Right lobe of liver (tissue), 4 donors: ENCODE measurements at regions not wholly inside any gene's neighbourhood (a gene's known extent, or its start where the extent isn't known, plus 50 kb on each side); places are given as distances from the start of the nearest gene placed in this dataset.

Experiments used
- POLR2A ChIP-seq: fragments of 450-650 bp; IDR thresholded peaks from one replicate; pipeline ENCODE4 v1.6.1; 2017; ENCODE audit warnings: antibody characterized with exemption, mild to moderate bottlenecking
- TF ChIP-seq, protein P1 (sequence below), 4 donors: fragments of 200-600 bp in 3 of 4; fragments of 450-650 bp in 1 of 4; IDR thresholded peaks; one replicate each; pipeline versions ENCODE4 v1.5.1 to v1.8.0; 2016 to 2022; ENCODE audit warnings: antibody characterized with exemption in 4 of 4, mild to moderate bottlenecking in 2 of 4
- donor health status: DM: no; HTN: no; CAD: no.
- donor health status: DM: no; HTN: no; CAD: no.
- donor health status: DM: no; HTN: yes; CAD: no.

DNA sequence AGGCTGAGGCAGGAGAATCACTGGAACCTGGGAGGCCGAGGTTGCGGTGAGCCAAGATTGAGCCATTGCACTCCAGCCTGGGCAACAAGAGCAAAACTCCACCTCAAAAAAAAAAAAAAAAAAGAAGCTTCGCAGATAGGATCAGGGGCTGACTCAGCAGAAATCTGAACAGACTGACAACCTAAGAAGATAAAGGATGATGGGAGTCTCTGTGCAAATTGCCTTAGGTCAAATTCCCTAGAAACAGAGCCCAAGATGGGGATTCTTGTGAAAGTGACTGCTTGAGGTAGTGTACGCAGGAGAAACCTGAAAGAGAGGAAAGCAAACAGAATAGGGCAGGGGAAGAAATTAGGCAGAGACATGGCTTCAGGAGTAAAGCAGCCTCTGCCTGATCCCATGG lies 160.8 kb upstream of the LRIG1 start:
- TF ChIP-seq, protein P1, sequence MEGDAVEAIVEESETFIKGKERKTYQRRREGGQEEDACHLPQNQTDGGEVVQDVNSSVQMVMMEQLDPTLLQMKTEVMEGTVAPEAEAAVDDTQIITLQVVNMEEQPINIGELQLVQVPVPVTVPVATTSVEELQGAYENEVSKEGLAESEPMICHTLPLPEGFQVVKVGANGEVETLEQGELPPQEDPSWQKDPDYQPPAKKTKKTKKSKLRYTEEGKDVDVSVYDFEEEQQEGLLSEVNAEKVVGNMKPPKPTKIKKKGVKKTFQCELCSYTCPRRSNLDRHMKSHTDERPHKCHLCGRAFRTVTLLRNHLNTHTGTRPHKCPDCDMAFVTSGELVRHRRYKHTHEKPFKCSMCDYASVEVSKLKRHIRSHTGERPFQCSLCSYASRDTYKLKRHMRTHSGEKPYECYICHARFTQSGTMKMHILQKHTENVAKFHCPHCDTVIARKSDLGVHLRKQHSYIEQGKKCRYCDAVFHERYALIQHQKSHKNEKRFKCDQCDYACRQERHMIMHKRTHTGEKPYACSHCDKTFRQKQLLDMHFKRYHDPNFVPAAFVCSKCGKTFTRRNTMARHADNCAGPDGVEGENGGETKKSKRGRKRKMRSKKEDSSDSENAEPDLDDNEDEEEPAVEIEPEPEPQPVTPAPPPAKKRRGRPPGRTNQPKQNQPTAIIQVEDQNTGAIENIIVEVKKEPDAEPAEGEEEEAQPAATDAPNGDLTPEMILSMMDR (IDR thresholded peaks at IDR 0.05) = no peak
- TF ChIP-seq POLR2A = no peak
